ENCODE measurements at regions not wholly inside any gene's neighbourhood (a gene's known extent, or its start where the extent isn't known, plus 50 kb on each side); places are given as distances from the start of the nearest gene placed in this dataset.

- Mint-ChIP-seq H3K36me3 (ENCODE audit: unreplicated experiment) (no peaks in the 10 kb centered on the region), H3K9me3 (ENCODE audit: unreplicated experiment) (no peaks in the 10 kb centered on the region), H3K4me3 (ENCODE audit: unreplicated experiment) (no peak overlapping the region), H3K27me3 (ENCODE audit: unreplicated experiment) (no peaks in the 10 kb centered on the region), H3K27ac (ENCODE audit: unreplicated experiment) (no peak overlapping the region), H3K4me1 (ENCODE audit: unreplicated experiment) (no peaks in the 10 kb centered on the region)
- TF ChIP-seq CTCF (IDR thresholded peaks at IDR 0.05): no peak
- no peak for DNase-seq (ENCODE audit: extremely low spot score, unreplicated experiment)
Measured at GRCh38 chr2:71832844-71833243, 314.8 kb downstream of the CYP26B1 start.

DNA sequence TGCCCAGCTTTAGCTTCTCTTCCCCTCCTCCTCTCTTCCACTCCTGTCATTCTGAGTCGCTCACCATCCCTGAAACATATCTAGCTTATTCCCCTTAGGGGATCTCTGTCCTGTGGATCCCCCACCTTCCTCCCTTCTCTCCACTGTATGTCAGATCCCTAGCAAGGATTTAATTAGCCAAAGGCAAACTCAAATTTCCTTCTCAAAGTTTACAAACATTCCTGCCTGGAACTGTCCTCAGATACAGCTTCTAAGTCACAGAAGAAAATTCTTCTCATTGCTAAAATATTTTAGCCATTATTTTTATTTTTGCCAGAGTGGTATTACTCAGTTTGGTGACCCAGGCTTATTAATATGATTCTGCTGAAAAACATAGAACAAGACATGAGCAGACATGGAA lies 315.3 kb downstream of the CYP26B1 start:
- H3K4me1 Mint-ChIP-seq (ENCODE audit: unreplicated experiment): no peaks in the 10 kb centered on the region
- TF ChIP-seq CTCF (IDR thresholded peaks at IDR 0.05): no peak
- no peaks in the 10 kb centered on the region for H3K27me3 Mint-ChIP-seq (ENCODE audit: unreplicated experiment)
- H3K36me3 Mint-ChIP-seq (ENCODE audit: unreplicated experiment): no peaks in the 10 kb centered on the region
- no peak overlapping the region for H3K4me3 Mint-ChIP-seq (ENCODE audit: unreplicated experiment)
- no peaks in the 10 kb centered on the region for H3K9me3 Mint-ChIP-seq (ENCODE audit: unreplicated experiment)
- no peak for DNase-seq (ENCODE audit: extremely low spot score, unreplicated experiment)
- H3K27ac Mint-ChIP-seq (ENCODE audit: unreplicated experiment): no peak overlapping the region

- Mint-ChIP-seq H3K27me3 (ENCODE audit: unreplicated experiment) (no peaks in the 10 kb centered on the region), H3K4me1 (ENCODE audit: unreplicated experiment) (no peaks in the 10 kb centered on the region), H3K4me3 (ENCODE audit: unreplicated experiment) (no peak overlapping the region), H3K9me3 (ENCODE audit: unreplicated experiment) (no peaks in the 10 kb centered on the region), H3K36me3 (ENCODE audit: unreplicated experiment) (no peaks in the 10 kb centered on the region), H3K27ac (ENCODE audit: unreplicated experiment) (peak overlapping the region; percentile 75)
- no peak for DNase-seq (ENCODE audit: extremely low spot score, unreplicated experiment)
- no peak for TF ChIP-seq CTCF (IDR thresholded peaks at IDR 0.05)
Measured at GRCh38 chr2:71831193-71831577, 316.5 kb downstream of the CYP26B1 start.

- Mint-ChIP-seq H3K27me3 (ENCODE audit: unreplicated experiment) (no peaks in the 10 kb centered on the region), H3K4me3 (ENCODE audit: unreplicated experiment) (no peak overlapping the region), H3K4me1 (ENCODE audit: unreplicated experiment) (no peaks in the 10 kb centered on the region), H3K36me3 (ENCODE audit: unreplicated experiment) (no peaks in the 10 kb centered on the region), H3K9me3 (ENCODE audit: unreplicated experiment) (no peaks in the 10 kb centered on the region), H3K27ac (ENCODE audit: unreplicated experiment) (peak overlapping the region; percentile 75)
- DNase-seq (ENCODE audit: extremely low spot score, unreplicated experiment): no peak
- no peak for TF ChIP-seq CTCF (IDR thresholded peaks at IDR 0.05)
Measured at GRCh38 chr2:71830497-71831192, 317.0 kb downstream of the CYP26B1 start.

DNA sequence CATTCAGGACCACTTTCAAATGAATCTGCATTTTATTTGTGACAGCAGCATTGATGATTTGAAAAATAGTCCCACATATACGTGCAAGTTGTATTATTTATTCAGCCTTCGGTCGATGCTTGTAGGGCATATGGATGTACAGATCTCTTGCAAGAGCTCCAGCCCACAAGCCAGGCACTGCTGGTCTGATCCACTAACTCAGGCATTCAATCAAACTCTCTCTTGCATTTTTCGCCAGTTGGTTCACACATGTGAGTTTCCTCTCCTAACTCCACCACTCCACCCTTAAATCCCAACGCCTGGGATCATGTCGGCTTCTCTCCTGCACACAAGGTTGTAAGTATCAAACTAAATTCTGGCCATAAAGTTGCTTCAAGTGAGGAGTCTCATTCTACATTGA lies 318.7 kb downstream of the CYP26B1 start:
- Mint-ChIP-seq H3K4me3 (ENCODE audit: unreplicated experiment) (no peak overlapping the region), H3K36me3 (ENCODE audit: unreplicated experiment) (peaks cover 2% of the 10 kb centered on the region), H3K4me1 (ENCODE audit: unreplicated experiment) (no peaks in the 10 kb centered on the region), H3K9me3 (ENCODE audit: unreplicated experiment) (peaks cover 7% of the 10 kb centered on the region), H3K27ac (ENCODE audit: unreplicated experiment) (no peak overlapping the region), H3K27me3 (ENCODE audit: unreplicated experiment) (no peaks in the 10 kb centered on the region)
- no peak for DNase-seq (ENCODE audit: extremely low spot score, unreplicated experiment)
- TF ChIP-seq CTCF (IDR thresholded peaks at IDR 0.05): no peak

All from osteocyte (in vitro differentiated cells).